NCI-H187 treated with DMSO at 0.1 percent for 48 hours (cell line): ENCODE measurements at regions not wholly inside any gene's neighbourhood (a gene's known extent, or its start where the extent isn't known, plus 50 kb on each side); places are given as distances from the start of the nearest gene placed in this dataset.

ENCODE experiments used
- DNase-seq: peaks from one replicate; lab custom pipeline; 2025; lab: John Stamatoyannopoulos, UW

GRCh38 chr3:16113704-16114103, 60.8 kb upstream of the GALNT15 start:
- no peak for DNase-seq

GRCh38 chr3:16114429-16114828, 60.1 kb upstream of the GALNT15 start:
- no peak for DNase-seq

- no peak for DNase-seq
Measured at GRCh38 chr3:16114930-16115329, 59.5 kb upstream of the GALNT15 start.

GRCh38 chr3:16118396-16118795, 56.1 kb upstream of the GALNT15 start:
- no peak for DNase-seq

GRCh38 chr3:16119887-16120286, 54.6 kb upstream of the GALNT15 start:
- no peak for DNase-seq

GRCh38 chr3:16121391-16121790, 53.1 kb upstream of the GALNT15 start:
- DNase-seq, result no peak

GRCh38 chr3:16122155-16122554, 52.3 kb upstream of the GALNT15 start:
- no peak for DNase-seq

- no peak for DNase-seq
Measured at GRCh38 chr3:16122661-16123060, 51.8 kb upstream of the GALNT15 start.

GRCh38 chr3:16124636-16125035, 49.8 kb upstream of the GALNT15 start:
- no peak for DNase-seq
